Bronchial epithelial cell (primary cell): ENCODE measurements at regions not wholly inside any gene's neighbourhood (a gene's known extent, or its start where the extent isn't known, plus 50 kb on each side); places are given as distances from the start of the nearest gene placed in this dataset.
"Not testable (repeated sequence)": the region's sequence is repeated elsewhere in the genome, so short reads cannot be mapped to it uniquely, and the experiment has no call there.

Experiments
- DNase-seq: peaks from one replicate; pipeline ENCODE4 v3.0.0-alpha.2; 2010; ENCODE audit warnings: low read depth
- FAIRE-seq: peaks from 2 replicates; lab custom pipeline; 2011; peaks lifted over from hg19 to GRCh38; lab: Jason Lieb, UNC
- H3K27me3 ChIP-seq: 2 replicates; pipeline ENCODE4 v1.5.1; 2011; ENCODE audit warnings: low read length; ENCODE audit not compliant: control insufficient read depth, insufficient read depth
- H3K36me3 ChIP-seq: 2 replicates; pipeline ENCODE4 v1.5.1; 2011; ENCODE audit warnings: low read length; ENCODE audit not compliant: control insufficient read depth, insufficient read depth
- H3K4me3 ChIP-seq: 2 replicates; pipeline ENCODE4 v1.5.1; 2011; ENCODE audit warnings: mild to moderate bottlenecking, low read depth, low read length, control low read depth
- TF ChIP-seq, protein P1 (sequence below): IDR thresholded peaks from 2 replicates; pipeline ENCODE4 v1.5.1; 2011; ENCODE audit warnings: mild to moderate bottlenecking, moderate library complexity, low read length, control low read depth, inconsistent platforms; ENCODE audit not compliant: insufficient read depth, severe bottlenecking

DNA sequence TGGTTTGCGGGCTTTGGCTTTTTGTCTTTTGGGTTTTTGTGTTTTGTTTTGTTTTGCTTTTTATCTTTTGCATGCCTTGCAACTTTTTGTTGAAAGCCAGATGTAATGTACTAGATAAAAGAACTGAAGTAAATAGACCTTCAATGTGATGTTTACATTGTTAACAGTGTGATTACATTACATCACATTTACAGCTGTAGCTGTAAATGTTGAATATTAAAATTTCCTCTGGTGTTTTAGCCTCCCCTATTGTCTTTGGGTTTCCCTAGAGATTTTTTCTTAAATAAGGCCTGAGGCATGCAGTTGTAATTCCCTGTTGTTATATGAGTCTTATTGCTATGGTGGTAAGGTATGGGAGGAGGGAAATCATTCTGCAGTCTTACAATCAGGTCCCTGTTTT lies 275.0 kb downstream of the PARM1 start:
- FAIRE-seq (no peak), DNase-seq (no peak)
- Histone ChIP-seq H3K36me3 (no peaks in the 10 kb centered on the region), H3K27me3 (no peaks in the 10 kb centered on the region), H3K4me3 (no peak overlapping the region)
- TF ChIP-seq, protein P1, sequence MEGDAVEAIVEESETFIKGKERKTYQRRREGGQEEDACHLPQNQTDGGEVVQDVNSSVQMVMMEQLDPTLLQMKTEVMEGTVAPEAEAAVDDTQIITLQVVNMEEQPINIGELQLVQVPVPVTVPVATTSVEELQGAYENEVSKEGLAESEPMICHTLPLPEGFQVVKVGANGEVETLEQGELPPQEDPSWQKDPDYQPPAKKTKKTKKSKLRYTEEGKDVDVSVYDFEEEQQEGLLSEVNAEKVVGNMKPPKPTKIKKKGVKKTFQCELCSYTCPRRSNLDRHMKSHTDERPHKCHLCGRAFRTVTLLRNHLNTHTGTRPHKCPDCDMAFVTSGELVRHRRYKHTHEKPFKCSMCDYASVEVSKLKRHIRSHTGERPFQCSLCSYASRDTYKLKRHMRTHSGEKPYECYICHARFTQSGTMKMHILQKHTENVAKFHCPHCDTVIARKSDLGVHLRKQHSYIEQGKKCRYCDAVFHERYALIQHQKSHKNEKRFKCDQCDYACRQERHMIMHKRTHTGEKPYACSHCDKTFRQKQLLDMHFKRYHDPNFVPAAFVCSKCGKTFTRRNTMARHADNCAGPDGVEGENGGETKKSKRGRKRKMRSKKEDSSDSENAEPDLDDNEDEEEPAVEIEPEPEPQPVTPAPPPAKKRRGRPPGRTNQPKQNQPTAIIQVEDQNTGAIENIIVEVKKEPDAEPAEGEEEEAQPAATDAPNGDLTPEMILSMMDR, result no peak

DNA sequence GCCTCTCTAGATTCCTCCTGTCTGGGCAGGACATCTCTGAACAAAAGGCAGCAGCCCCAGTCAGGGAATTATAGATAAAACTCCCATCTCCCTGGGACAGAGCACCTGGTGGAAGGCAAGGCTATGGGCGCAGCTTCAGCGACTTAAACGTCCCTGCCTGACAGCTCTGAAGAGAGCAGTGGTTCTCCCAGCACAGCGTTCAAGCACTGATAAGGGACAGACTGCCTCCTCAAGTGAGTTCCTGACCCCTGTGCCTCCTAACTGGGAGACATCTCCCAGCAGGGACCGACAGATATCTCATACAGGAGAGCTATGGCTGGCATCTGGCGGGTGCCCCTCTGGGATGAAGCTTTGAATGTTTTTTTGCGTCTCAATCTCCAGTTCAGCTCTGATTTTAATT lies 262.2 kb downstream of the PARM1 start:
- H3K4me3 ChIP-seq, result no peak overlapping the region
- TF ChIP-seq, protein P1, result no peak
- peaks cover 2% of the 10 kb centered on the region for H3K27me3 ChIP-seq
- DNase-seq (no peak), FAIRE-seq (no peak)
- H3K36me3 ChIP-seq, result no peaks in the 10 kb centered on the region

DNA sequence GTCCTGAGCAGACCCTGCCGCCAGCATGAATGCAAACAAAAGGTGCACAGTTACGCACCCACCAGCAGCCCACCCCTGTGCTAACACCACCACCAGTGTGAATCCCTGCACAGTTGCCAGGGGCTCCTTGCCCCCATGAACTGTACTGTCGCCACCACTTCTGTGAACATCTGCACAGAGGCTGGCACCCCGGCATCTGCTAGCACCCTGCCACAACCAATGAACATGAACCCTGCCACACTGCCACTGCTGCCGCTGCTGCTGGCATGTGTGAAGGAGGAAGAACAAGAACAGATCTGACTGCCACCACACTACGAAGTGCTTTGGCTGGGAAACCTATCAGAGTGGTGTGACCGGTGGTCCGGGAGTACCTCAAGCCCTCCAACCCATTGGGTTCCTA lies 261.3 kb downstream of the PARM1 start:
- FAIRE-seq (peak; percentile 13), DNase-seq (no peak)
- TF ChIP-seq, protein P1, result no peak
- H3K36me3 ChIP-seq, result no peaks in the 10 kb centered on the region
- H3K27me3 ChIP-seq, result peaks cover 2% of the 10 kb centered on the region
- no peak overlapping the region for H3K4me3 ChIP-seq

DNA sequence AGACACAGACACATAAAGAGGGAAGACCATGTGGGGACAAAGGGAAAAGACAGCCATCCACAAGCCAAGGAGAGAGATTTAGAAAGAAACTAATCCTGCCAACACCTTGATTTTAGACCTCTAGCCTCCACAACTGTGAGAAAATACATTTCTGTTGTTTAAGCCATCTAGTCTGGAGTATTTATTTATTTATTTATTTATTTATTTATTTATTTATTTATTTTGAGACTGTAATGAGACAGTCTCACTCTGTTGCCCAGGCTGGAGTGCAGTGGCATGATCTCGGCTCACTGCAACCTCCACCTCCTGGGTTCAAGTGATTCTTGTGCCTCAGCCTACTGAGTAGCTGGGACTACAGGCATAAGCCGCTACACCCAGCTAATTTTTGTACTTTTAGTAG lies 259.3 kb downstream of the PARM1 start:
- H3K27me3 ChIP-seq, H3K4me3 ChIP-seq, DNase-seq, H3K36me3 ChIP-seq, FAIRE-seq: not testable (repeated sequence)

DNA sequence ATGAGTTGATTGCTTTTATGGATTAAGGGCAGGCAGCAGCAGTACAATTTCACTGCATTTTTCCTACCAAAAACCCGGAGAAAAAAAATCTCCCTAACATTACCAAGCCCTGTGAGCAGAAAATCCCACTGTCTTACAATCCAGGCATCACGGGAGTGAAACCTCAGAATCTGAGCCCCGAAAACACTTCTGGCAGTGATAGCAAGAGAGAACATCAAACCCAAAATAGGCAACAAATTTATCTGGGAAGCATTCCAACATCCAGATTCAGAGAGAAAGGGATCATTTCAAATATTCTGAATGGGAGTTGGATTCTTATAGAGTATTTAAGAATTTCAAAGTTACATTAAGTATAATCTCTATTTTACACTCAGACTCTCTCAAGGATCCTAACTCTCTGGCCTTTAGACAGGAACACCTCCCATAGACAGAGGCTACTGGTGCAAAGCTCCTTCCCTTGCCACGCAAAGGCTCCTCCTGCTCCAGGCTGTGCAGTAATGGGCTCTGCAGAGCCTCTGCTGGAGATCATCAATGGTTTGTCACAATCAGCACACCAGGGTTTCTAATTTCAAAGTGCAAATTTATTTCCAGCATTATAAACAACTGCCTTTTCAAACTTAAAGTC lies 256.9 kb downstream of the PARM1 start:
- FAIRE-seq, result no peak

DNA sequence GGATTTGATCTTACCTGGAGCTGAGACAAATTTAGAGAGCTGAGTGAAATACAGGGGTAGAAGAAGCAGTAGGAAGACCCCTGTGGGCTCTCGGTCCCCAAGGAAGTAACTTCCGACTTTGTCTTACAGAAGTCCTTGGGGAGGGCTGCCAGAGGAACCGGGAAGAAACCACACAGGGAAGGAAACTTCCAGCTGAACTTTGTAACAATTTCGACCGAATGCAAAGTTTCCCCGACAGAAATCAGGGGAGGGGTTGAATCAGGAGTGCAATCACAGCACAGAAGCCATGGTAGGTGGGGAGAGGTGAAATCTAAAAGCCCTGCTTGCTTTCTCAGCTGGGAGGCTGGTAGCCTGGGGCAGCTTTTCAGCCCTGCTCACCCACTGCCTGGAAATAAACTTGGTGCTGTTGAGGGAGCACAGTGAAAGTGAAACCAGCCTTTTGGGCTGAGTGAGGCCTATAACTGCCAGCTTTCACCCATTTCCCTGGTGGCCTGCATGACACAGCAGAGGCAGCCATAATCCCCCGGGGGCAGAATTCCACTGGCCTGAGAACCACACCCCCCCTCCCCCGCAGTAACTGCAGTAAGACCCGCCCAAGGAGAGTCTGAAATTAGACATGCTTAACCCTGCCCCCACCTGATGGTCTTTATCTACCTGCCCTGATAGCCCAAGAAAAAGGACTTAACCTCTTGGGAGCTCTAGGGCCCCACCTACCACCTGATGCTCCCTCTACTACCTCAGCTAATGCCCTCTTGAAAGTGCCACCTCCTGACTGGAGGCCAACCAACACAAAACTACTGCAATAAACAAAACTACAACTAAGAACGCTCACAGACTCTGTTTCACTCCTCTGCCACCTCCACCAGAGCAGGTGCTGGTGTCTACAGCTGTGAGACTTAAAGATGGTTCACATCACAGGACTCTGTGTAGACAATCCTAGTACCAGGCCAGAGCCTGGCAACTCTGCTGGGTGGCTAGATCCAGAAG lies 248.2 kb downstream of the PARM1 start:
- TF ChIP-seq, protein P1, result no peak
- no peak overlapping the region for H3K4me3 ChIP-seq
- FAIRE-seq (no peak), DNase-seq (no peak)
- no peaks in the 10 kb centered on the region for H3K27me3 ChIP-seq
- H3K36me3 ChIP-seq, result no peaks in the 10 kb centered on the region

More for the DNA sequence above, 256.9 kb downstream of the PARM1 start:
- Histone ChIP-seq H3K36me3 (no peaks in the 10 kb centered on the region), H3K4me3 (no peak overlapping the region), H3K27me3 (peaks cover 2% of the 10 kb centered on the region)
- TF ChIP-seq, protein P1, result no peak
- DNase-seq, result no peak
